ENCODE measurements at regions not wholly inside any gene's neighbourhood (a gene's known extent, or its start where the extent isn't known, plus 50 kb on each side); places are given as distances from the start of the nearest gene placed in this dataset.

GRCh38 chr18:59059140-59059539 is 80.5 kb upstream of the SEC11C start:
- DNase-seq = no peak

- peak; percentile 85 for DNase-seq
Observed at GRCh38 chr18:59060551-59060950, 79.1 kb upstream of the SEC11C start.

GRCh38 chr18:59061914-59062642 is 77.6 kb upstream of the SEC11C start:
- no peak for DNase-seq

GRCh38 chr18:59062643-59063006 is 77.1 kb upstream of the SEC11C start:
- DNase-seq = no peak

- no peak for DNase-seq
Observed at GRCh38 chr18:59063300-59063906, 76.3 kb upstream of the SEC11C start.

- no peak for DNase-seq
Observed at GRCh38 chr18:59063912-59064311, 75.8 kb upstream of the SEC11C start.

- DNase-seq = no peak
Observed at GRCh38 chr18:59065684-59066083, 74.0 kb upstream of the SEC11C start.

- no peak for DNase-seq
Observed at GRCh38 chr18:59067873-59068272, 71.8 kb upstream of the SEC11C start.

- no peak for DNase-seq
Observed at GRCh38 chr18:59068276-59069071, 71.2 kb upstream of the SEC11C start.

- peak; percentile 83 for DNase-seq
Observed at GRCh38 chr18:59070181-59070912, 69.3 kb upstream of the SEC11C start.

GRCh38 chr18:59072727-59073421 is 66.8 kb upstream of the SEC11C start:
- DNase-seq = no peak

GRCh38 chr18:59075923-59076322 is 63.8 kb upstream of the SEC11C start:
- DNase-seq = no peak

GRCh38 chr18:59079264-59079663 is 60.4 kb upstream of the SEC11C start:
- DNase-seq = peak; percentile 69

GRCh38 chr18:59079687-59080501 is 59.8 kb upstream of the SEC11C start:
- DNase-seq = peak; percentile 88

- DNase-seq = no peak
Observed at GRCh38 chr18:59083136-59083818, 56.4 kb upstream of the SEC11C start.

- DNase-seq = no peak
Observed at GRCh38 chr18:59085126-59085794, 54.4 kb upstream of the SEC11C start.

- DNase-seq = no peak
Observed at GRCh38 chr18:59085797-59086196, 53.9 kb upstream of the SEC11C start.

GRCh38 chr18:59086522-59086921 is 53.2 kb upstream of the SEC11C start:
- no peak for DNase-seq

- DNase-seq = no peak
Observed at GRCh38 chr18:59087391-59087790, 52.3 kb upstream of the SEC11C start.

Data from NCI-H2171 (cell line).